ENCODE measurements at regions not wholly inside any gene's neighbourhood (a gene's known extent, or its start where the extent isn't known, plus 50 kb on each side); places are given as distances from the start of the nearest gene placed in this dataset.

DNA sequence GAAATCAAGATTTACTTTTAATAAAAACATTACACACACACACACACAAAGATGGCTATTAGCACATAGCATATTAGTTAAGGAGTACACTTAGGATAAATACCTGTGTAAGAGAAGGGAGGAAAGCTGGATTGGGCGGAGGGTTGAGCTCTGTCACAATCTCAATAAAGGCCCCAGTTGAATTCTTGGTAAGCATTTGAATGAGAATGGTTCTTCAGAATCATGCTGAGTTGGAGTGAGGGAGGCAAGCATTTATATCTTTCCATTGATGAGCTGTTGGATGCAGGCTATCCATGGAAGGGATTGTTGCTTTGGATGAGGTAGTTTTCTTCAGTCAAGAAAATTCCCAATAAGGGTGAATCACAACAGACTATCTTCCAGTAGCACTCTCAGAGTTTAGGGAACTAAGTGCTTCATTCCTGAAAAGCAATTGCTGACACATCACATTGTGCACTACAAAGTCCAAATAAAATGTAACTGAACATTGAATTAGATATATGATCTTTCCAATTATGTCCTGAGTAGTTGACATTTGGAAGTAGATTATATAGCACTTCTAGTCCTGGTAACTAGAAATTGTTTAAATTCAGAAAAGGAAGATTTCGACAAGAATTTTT lies 95.7 kb downstream of the SUCNR1 start:
- Histone ChIP-seq H3K4me1 (ENCODE audit: control insufficient read depth in 1 of 2, insufficient read depth in 2 of 2, low read length in 2 of 2) (peaks cover 51 to 63% of the 10 kb centered on the region in 2 experiments), H3K27me3 (ENCODE audit: insufficient read depth, low read length) (no peaks in the 10 kb centered on the region), H3K9me2 (ENCODE audit: insufficient read depth) (no peaks in the 10 kb centered on the region), H3K79me2 (ENCODE audit: insufficient read depth, low read length) (no peaks in the 10 kb centered on the region), H3K27ac (ENCODE audit: low read depth, low read length) (peak overlapping the region; percentile 92; the same call in 1 of the 2 replicates), H3K36me3 (ENCODE audit: control insufficient read depth in 1 of 2, insufficient read depth in 2 of 2, low read length in 2 of 2) (0 out of 4 replicates have a peak, but pooled peaks cover 0 to 8% of the 10 kb centered on the region in 2 experiments), H3K4me2 (ENCODE audit: low read length) (no peak overlapping the region), H2AFZ (ENCODE audit: low read depth, low read length, poor library complexity, severe bottlenecking) (no peak overlapping the region), H3K9ac (ENCODE audit: low read length) (no peak overlapping the region), H3K4me3 (replicated peaks in 1 of 2; ENCODE audit: low read depth in 1 of 2, low read length in 2 of 2) (no peak overlapping the region), H4K20me1 (ENCODE audit: insufficient read depth) (no peaks in the 10 kb centered on the region), H3K9me3 (ENCODE audit: control insufficient read depth in 1 of 2, insufficient read depth in 1 of 2, low read depth in 1 of 2, low read length in 2 of 2) (0 out of 4 replicates have a peak, but pooled peaks cover 0 to 4% of the 10 kb centered on the region in 2 experiments)
- POLR2A ChIA-PET = no interaction called here
- intact Hi-C loops (cut with micrococcal nuclease) = no loop called here
- no TSS peak for BruUV-seq (replicated peaks)
- TF ChIP-seq, protein P1, sequence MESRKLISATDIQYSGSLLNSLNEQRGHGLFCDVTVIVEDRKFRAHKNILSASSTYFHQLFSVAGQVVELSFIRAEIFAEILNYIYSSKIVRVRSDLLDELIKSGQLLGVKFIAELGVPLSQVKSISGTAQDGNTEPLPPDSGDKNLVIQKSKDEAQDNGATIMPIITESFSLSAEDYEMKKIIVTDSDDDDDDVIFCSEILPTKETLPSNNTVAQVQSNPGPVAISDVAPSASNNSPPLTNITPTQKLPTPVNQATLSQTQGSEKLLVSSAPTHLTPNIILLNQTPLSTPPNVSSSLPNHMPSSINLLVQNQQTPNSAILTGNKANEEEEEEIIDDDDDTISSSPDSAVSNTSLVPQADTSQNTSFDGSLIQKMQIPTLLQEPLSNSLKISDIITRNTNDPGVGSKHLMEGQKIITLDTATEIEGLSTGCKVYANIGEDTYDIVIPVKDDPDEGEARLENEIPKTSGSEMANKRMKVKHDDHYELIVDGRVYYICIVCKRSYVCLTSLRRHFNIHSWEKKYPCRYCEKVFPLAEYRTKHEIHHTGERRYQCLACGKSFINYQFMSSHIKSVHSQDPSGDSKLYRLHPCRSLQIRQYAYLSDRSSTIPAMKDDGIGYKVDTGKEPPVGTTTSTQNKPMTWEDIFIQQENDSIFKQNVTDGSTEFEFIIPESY (IDR thresholded peaks at IDR 0.05; ENCODE audit: extremely low read depth, insufficient replicate concordance, low read length) = no peak
- TF ChIP-seq EZH2phosphoT487 (IDR thresholded peaks at IDR 0.05; ENCODE audit: borderline replicate concordance) (no peak), CEBPB (IDR thresholded peaks at IDR 0.05; ENCODE audit: low read depth) (no peak), TCF7L2 (IDR thresholded peaks at IDR 0.05; ENCODE audit: borderline replicate concordance, extremely low read depth, insufficient read depth, insufficient read length) (no peak), JUND (IDR thresholded peaks at IDR 0.05) (no peak), POLR2A (IDR thresholded peaks at IDR 0.05; ENCODE audit: borderline replicate concordance, extremely low read depth, insufficient read depth, insufficient read length) (no peak), CBX3 (IDR thresholded peaks at IDR 0.05; ENCODE audit: low read depth) (no peak), EGR1 (IDR thresholded peaks at IDR 0.05; ENCODE audit: low read depth) (no peak), POLR2AphosphoS5 (IDR thresholded peaks at IDR 0.05; ENCODE audit: low read depth, low read length) (no peak), SP1 (IDR thresholded peaks at IDR 0.05; ENCODE audit: low read depth) (no peak), ZFX (IDR thresholded peaks at IDR 0.05) (no peak), SIN3A (IDR thresholded peaks at IDR 0.05; ENCODE audit: low read depth) (no peak), ZNF274 (IDR thresholded peaks at IDR 0.05; ENCODE audit: low read depth, low read length) (no peak), EZH2 (IDR thresholded peaks at IDR 0.05) (no peak), RAD21 (IDR thresholded peaks at IDR 0.05; ENCODE audit: low read depth) (no peak), FOSL1 (IDR thresholded peaks at IDR 0.05; ENCODE audit: low read depth) (no peak)
- TF ChIP-seq, protein P2, sequence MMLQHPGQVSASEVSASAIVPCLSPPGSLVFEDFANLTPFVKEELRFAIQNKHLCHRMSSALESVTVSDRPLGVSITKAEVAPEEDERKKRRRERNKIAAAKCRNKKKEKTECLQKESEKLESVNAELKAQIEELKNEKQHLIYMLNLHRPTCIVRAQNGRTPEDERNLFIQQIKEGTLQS (IDR thresholded peaks at IDR 0.05) = no peak
- TF ChIP-seq, protein P3, sequence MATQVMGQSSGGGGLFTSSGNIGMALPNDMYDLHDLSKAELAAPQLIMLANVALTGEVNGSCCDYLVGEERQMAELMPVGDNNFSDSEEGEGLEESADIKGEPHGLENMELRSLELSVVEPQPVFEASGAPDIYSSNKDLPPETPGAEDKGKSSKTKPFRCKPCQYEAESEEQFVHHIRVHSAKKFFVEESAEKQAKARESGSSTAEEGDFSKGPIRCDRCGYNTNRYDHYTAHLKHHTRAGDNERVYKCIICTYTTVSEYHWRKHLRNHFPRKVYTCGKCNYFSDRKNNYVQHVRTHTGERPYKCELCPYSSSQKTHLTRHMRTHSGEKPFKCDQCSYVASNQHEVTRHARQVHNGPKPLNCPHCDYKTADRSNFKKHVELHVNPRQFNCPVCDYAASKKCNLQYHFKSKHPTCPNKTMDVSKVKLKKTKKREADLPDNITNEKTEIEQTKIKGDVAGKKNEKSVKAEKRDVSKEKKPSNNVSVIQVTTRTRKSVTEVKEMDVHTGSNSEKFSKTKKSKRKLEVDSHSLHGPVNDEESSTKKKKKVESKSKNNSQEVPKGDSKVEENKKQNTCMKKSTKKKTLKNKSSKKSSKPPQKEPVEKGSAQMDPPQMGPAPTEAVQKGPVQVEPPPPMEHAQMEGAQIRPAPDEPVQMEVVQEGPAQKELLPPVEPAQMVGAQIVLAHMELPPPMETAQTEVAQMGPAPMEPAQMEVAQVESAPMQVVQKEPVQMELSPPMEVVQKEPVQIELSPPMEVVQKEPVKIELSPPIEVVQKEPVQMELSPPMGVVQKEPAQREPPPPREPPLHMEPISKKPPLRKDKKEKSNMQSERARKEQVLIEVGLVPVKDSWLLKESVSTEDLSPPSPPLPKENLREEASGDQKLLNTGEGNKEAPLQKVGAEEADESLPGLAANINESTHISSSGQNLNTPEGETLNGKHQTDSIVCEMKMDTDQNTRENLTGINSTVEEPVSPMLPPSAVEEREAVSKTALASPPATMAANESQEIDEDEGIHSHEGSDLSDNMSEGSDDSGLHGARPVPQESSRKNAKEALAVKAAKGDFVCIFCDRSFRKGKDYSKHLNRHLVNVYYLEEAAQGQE (IDR thresholded peaks at IDR 0.05; ENCODE audit: low read depth) = no peak
- TF ChIP-seq, protein P4, sequence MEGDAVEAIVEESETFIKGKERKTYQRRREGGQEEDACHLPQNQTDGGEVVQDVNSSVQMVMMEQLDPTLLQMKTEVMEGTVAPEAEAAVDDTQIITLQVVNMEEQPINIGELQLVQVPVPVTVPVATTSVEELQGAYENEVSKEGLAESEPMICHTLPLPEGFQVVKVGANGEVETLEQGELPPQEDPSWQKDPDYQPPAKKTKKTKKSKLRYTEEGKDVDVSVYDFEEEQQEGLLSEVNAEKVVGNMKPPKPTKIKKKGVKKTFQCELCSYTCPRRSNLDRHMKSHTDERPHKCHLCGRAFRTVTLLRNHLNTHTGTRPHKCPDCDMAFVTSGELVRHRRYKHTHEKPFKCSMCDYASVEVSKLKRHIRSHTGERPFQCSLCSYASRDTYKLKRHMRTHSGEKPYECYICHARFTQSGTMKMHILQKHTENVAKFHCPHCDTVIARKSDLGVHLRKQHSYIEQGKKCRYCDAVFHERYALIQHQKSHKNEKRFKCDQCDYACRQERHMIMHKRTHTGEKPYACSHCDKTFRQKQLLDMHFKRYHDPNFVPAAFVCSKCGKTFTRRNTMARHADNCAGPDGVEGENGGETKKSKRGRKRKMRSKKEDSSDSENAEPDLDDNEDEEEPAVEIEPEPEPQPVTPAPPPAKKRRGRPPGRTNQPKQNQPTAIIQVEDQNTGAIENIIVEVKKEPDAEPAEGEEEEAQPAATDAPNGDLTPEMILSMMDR (IDR thresholded peaks at IDR 0.05 in 2 of 3, conservative IDR thresholded peaks at IDR 0.05 in 1 of 3; ENCODE audit: borderline replicate concordance in 1 of 3, insufficient read depth in 1 of 3, low read depth in 2 of 3, low read length in 2 of 3) = no peak
- RAD21 ChIA-PET (ENCODE audit: low non-redundant PET in 1 of 2, low total read pairs in 2 of 2, uncharacterized antibody in 2 of 2, unreplicated experiment in 2 of 2) = no interaction called here
- DNase-seq (ENCODE audit: low read depth, low spot score) (no peak), ATAC-seq (no peak)
- CTCF ChIA-PET = no interaction called here

Data from HCT116 (cell line).